Natural killer cell (primary cell): ENCODE measurements at regions not wholly inside any gene's neighbourhood (a gene's known extent, or its start where the extent isn't known, plus 50 kb on each side); places are given as distances from the start of the nearest gene placed in this dataset.

Experiments
- ATAC-seq, 3 donors: fragments of 150-1000 bp in 2 of 3; fragments of 200-7000 bp in 1 of 3; cut with Tn5 transposase; 1 replicate in 1 of 3; 2 replicates in 2 of 3; pipeline ENCODE4 v1.10.0; 2021; ENCODE audit warnings: mild to moderate bottlenecking in 2 of 3, moderate library complexity in 2 of 3
- DNase-seq, 2 donors: peaks; one replicate each; pipeline versions ENCODE4 v3.0.0 to v3.0.0-alpha.2; 2013 to 2021; ENCODE audit warnings: mixed read lengths in 1 of 2
- H3K27ac ChIP-seq: one replicate; pipeline ENCODE4 v1.5.1; 2013; ENCODE audit warnings: mild to moderate bottlenecking, low read length
- H3K27me3 ChIP-seq: one replicate; pipeline ENCODE4 v1.6.1; 2013; ENCODE audit warnings: low read length; ENCODE audit not compliant: control insufficient read depth, insufficient read depth
- H3K36me3 ChIP-seq: one replicate; pipeline ENCODE4 v1.6.1; 2013; ENCODE audit warnings: low read length; ENCODE audit not compliant: control insufficient read depth, insufficient read depth
- H3K4me1 ChIP-seq: one replicate; pipeline ENCODE4 v1.6.1; 2013; ENCODE audit warnings: low read length; ENCODE audit not compliant: control insufficient read depth, insufficient read depth
- H3K4me3 ChIP-seq: one replicate; pipeline ENCODE4 v1.5.1; 2013; ENCODE audit warnings: low read length
- H3K9me3 ChIP-seq: one replicate; pipeline ENCODE4 v1.6.1; 2013; ENCODE audit warnings: low read length; ENCODE audit not compliant: control insufficient read depth, insufficient read depth
- H3K27ac Mint-ChIP-seq, 2 donors: one replicate each; pipeline ENCODE4 v1.8.0; 2022; ENCODE audit warnings: mild to moderate bottlenecking in 2 of 2, mixed read lengths in 2 of 2, moderate library complexity in 1 of 2
- H3K27me3 Mint-ChIP-seq, 2 donors: one replicate each; pipeline ENCODE4 v1.8.0; 2022; ENCODE audit warnings: low read depth in 2 of 2, mixed read lengths in 2 of 2
- H3K36me3 Mint-ChIP-seq: one replicate; pipeline ENCODE4 v1.8.0; 2022; ENCODE audit warnings: mixed read lengths
- H3K4me1 Mint-ChIP-seq, 2 donors: one replicate each; pipeline ENCODE4 v1.8.0; 2022; ENCODE audit warnings: mixed read lengths in 2 of 2
- H3K4me3 Mint-ChIP-seq: one replicate; pipeline ENCODE4 v1.8.0; 2022; ENCODE audit warnings: mild to moderate bottlenecking, moderate library complexity, mixed read lengths
- H3K9me3 Mint-ChIP-seq, 2 donors: one replicate each; pipeline ENCODE4 v1.8.0; 2022; ENCODE audit warnings: mixed read lengths in 2 of 2
- CTCF ChIP-seq: fragments of 200-600 bp; IDR thresholded peaks from one replicate; pipeline ENCODE4 v1.8.0; 2022; ENCODE audit warnings: antibody characterized with exemption
- WGBS: methylation state at CpG from one replicate; pipeline ENCODE4 v1.1.7; 2013; ENCODE audit warnings: missing lambda C conversion rate; ENCODE audit not compliant: insufficient coverage; 5-methylcytosine and 5-hydroxymethylcytosine counted together
- intact Hi-C: fragments of 100-400 bp; cut with micrococcal nuclease; formaldehyde crosslinking; loops from one replicate; pipeline ENCODE4 v1.14.2; 2022

- Histone ChIP-seq H3K27ac (no peak overlapping the region), H3K36me3 (no peaks in the 10 kb centered on the region), H3K9me3 (no peaks in the 10 kb centered on the region), H3K27me3 (no peaks in the 10 kb centered on the region), H3K4me3 (no peak overlapping the region), H3K4me1 (no peaks in the 10 kb centered on the region)
- ATAC-seq: no peak
- TF ChIP-seq CTCF: no peak
- Mint-ChIP-seq H3K4me3 (no peak overlapping the region), H3K4me1 (no peaks in the 10 kb centered on the region), H3K36me3 (no peaks in the 10 kb centered on the region), H3K27ac (no peak overlapping the region), H3K27me3 (no peaks in the 10 kb centered on the region), H3K9me3 (peaks cover 9% of the 10 kb centered on the region in 2 donors)
- intact Hi-C loops: no loop called here
- DNase-seq: no peak
Observed at GRCh38 chr5:60018091-60018490, 124.6 kb upstream of the PDE4D start.

- WGBS: 100% methylated on average over 1 of the region's 2 CpGs
- no peak for TF ChIP-seq CTCF
Observed at GRCh38 chr5:60014331-60014730, 120.8 kb upstream of the PDE4D start.

GRCh38 chr5:60010853-60011252, 117.3 kb upstream of the PDE4D start:
- Histone ChIP-seq H3K4me3 (no peak overlapping the region), H3K4me1 (no peaks in the 10 kb centered on the region), H3K27me3 (no peaks in the 10 kb centered on the region), H3K9me3 (no peaks in the 10 kb centered on the region), H3K27ac (no peak overlapping the region), H3K36me3 (no peaks in the 10 kb centered on the region)
- H3K27me3 Mint-ChIP-seq: no peaks in the 10 kb centered on the region
- intact Hi-C loops: no loop called here
- H3K27ac Mint-ChIP-seq: no peak overlapping the region
- H3K4me3 Mint-ChIP-seq: no peak overlapping the region
- TF ChIP-seq CTCF: no peak
- peaks cover 3 to 4% of the 10 kb centered on the region in 2 donors for H3K9me3 Mint-ChIP-seq
- H3K36me3 Mint-ChIP-seq: no peaks in the 10 kb centered on the region
- no peak for DNase-seq
- ATAC-seq: no peak
- H3K4me1 Mint-ChIP-seq: no peaks in the 10 kb centered on the region

More at GRCh38 chr5:60014331-60014730, 120.8 kb upstream of the PDE4D start:
- no peak overlapping the region for H3K27ac ChIP-seq
- no peaks in the 10 kb centered on the region for H3K4me1 ChIP-seq
- Mint-ChIP-seq H3K4me3 (no peak overlapping the region), H3K36me3 (no peaks in the 10 kb centered on the region), H3K4me1 (no peaks in the 10 kb centered on the region), H3K9me3 (peaks cover 6 to 9% of the 10 kb centered on the region in 2 donors), H3K27ac (no peak overlapping the region), H3K27me3 (no peaks in the 10 kb centered on the region)
- ATAC-seq (no peak), DNase-seq (no peak)
- H3K27me3 ChIP-seq: no peaks in the 10 kb centered on the region
- no peaks in the 10 kb centered on the region for H3K9me3 ChIP-seq
- no peaks in the 10 kb centered on the region for H3K36me3 ChIP-seq
- intact Hi-C loops: no loop called here
- H3K4me3 ChIP-seq: no peak overlapping the region

- H3K36me3 ChIP-seq: no peaks in the 10 kb centered on the region
- H3K27me3 Mint-ChIP-seq: no peaks in the 10 kb centered on the region
- no peaks in the 10 kb centered on the region for H3K9me3 ChIP-seq
- no peaks in the 10 kb centered on the region for H3K27me3 ChIP-seq
- no CpG with 5 or more reads among the region's 1 CpG for WGBS
- no peaks in the 10 kb centered on the region for H3K4me1 ChIP-seq
- H3K4me1 Mint-ChIP-seq: no peaks in the 10 kb centered on the region
- no peak overlapping the region for H3K4me3 ChIP-seq
- TF ChIP-seq CTCF: no peak
- intact Hi-C loops: no loop called here
- ATAC-seq: no peak
- no peak overlapping the region for H3K4me3 Mint-ChIP-seq
- no peaks in the 10 kb centered on the region for H3K36me3 Mint-ChIP-seq
- no peak overlapping the region for H3K27ac Mint-ChIP-seq
- no peak overlapping the region for H3K27ac ChIP-seq
- no peak for DNase-seq
- H3K9me3 Mint-ChIP-seq: peaks cover 2 to 4% of the 10 kb centered on the region in 2 donors
Observed at GRCh38 chr5:60010328-60010727, 116.8 kb upstream of the PDE4D start.
